ENCODE measurements at regions not wholly inside any gene's neighbourhood (a gene's known extent, or its start where the extent isn't known, plus 50 kb on each side); places are given as distances from the start of the nearest gene placed in this dataset.

GRCh38 chr4:38529189-38530115 lies 134.5 kb upstream of the KLF3 start (continued):
- TF ChIP-seq TAF9B (IDR thresholded peaks at IDR 0.05; ENCODE audit: partially characterized antibody): peak; percentile 68
- TF ChIP-seq TSC22D4 (tag; IDR thresholded peaks at IDR 0.05): no peak
- TF ChIP-seq ZNF318 (IDR thresholded peaks at IDR 0.05; ENCODE audit: borderline replicate concordance in 1 of 2, low read depth in 1 of 2): peak in 1 of 2 experiments; percentile 71; a peak in 1 of 4 replicates
- peak; percentile 77; the same call in 1 of the 2 replicates for TF ChIP-seq SP1 (CRISPR knock-in tag; IDR thresholded peaks at IDR 0.05)
- no peak for TF ChIP-seq RBM15 (IDR thresholded peaks at IDR 0.05; ENCODE audit: insufficient read depth, low read length)
- peak; percentile 90 for TF ChIP-seq LCOR (CRISPR knock-in tag; IDR thresholded peaks at IDR 0.05)
- TF ChIP-seq ZBTB9 (CRISPR knock-in tag; IDR thresholded peaks at IDR 0.05): peak; percentile 71
- TF ChIP-seq HDAC3 (IDR thresholded peaks at IDR 0.05; ENCODE audit: borderline replicate concordance, partially characterized antibody): peak; percentile 29
- TF ChIP-seq CREB1 (IDR thresholded peaks at IDR 0.05): peak; percentile 51; the same call in 1 of the 2 replicates
- peak; percentile 69; the same call in 1 of the 2 replicates for TF ChIP-seq CREB1 (CRISPR knock-in tag; IDR thresholded peaks at IDR 0.05)
- no peak for TF ChIP-seq CEBPG (CRISPR knock-in tag; IDR thresholded peaks at IDR 0.05)
- no peak for TF ChIP-seq CEBPG (tag; conservative IDR thresholded peaks at IDR 0.05 in 1 of 2, IDR thresholded peaks at IDR 0.05 in 1 of 2)
- no peak for TF ChIP-seq IRF2 (CRISPR knock-in tag; IDR thresholded peaks at IDR 0.05)
- no peak for TF ChIP-seq FUS (optimal IDR thresholded peaks at IDR 0.05; ENCODE audit: low read depth, low read length)
- TF ChIP-seq SREBF2 (CRISPR knock-in tag; IDR thresholded peaks at IDR 0.05): no peak
- no peak; the same call in 1 of the 2 replicates for TF ChIP-seq SMAD3 (CRISPR knock-in tag; conservative IDR thresholded peaks at IDR 0.05)

Measured in K562 (cell line).